ENCODE measurements at regions not wholly inside any gene's neighbourhood (a gene's known extent, or its start where the extent isn't known, plus 50 kb on each side); places are given as distances from the start of the nearest gene placed in this dataset.

DNA sequence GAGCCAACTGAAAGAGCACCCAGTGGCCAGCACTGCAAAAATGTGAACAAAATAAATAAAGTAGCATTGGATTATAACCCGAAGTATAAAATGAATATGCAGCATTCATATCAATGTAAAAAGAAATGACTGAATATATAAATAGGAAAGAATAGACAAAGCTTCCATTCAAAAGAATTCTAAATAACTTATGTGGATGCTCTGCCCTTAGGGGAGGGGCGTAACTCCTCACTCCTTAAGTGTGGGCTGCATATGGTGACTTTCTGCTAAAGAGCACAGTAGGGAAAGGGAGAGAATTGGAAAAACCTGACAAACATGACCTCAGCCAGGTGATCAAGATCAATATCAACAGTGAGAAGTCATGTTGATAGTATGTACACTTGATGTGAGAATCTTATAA, 109.9 kb upstream of the DOCK1 start:
- H2BK5ac ChIP-seq (ENCODE audit: low read depth, low read length, poor library complexity, severe bottlenecking), result no peak overlapping the region
- H2AK5ac ChIP-seq (ENCODE audit: low read length, severe bottlenecking), result no peak overlapping the region
- H2AFZ ChIP-seq (ENCODE audit: low read depth, low read length), result no peak overlapping the region
- peaks cover 81% of the 10 kb centered on the region for H3K9me3 ChIP-seq (ENCODE audit: control insufficient read depth, low read length)
- no peak for DNase-seq
- no peak overlapping the region for H4K91ac ChIP-seq (ENCODE audit: low read length)
- H3K4me3 ChIP-seq (ENCODE audit: insufficient read depth in 1 of 2, low read depth in 1 of 2, low read length in 2 of 2), result no peak overlapping the region
- H2BK120ac ChIP-seq (ENCODE audit: low read depth, low read length), result no peak overlapping the region
- H3K27me3 ChIP-seq (ENCODE audit: control insufficient read depth in 1 of 2, insufficient read depth in 1 of 2, low read length in 2 of 2), result peaks cover 0 to 9% of the 10 kb centered on the region in 2 experiments
- no peak overlapping the region for H2BK15ac ChIP-seq (ENCODE audit: low read depth, poor library complexity, severe bottlenecking)
- H4K8ac ChIP-seq (ENCODE audit: low read length), result no peak overlapping the region
- no peaks in the 10 kb centered on the region for H3K36me3 ChIP-seq (ENCODE audit: control insufficient read depth in 1 of 2, insufficient read depth in 2 of 2, low read depth in 1 of 2, low read length in 2 of 2)
- whole genome bisulfite sequencing, result 93% methylated on average over 1 of the region's 2 CpGs
- H3K9ac ChIP-seq (ENCODE audit: low read length), result no peak overlapping the region
- H3K27ac ChIP-seq (ENCODE audit: low read length, poor library complexity, severe bottlenecking), result no peak overlapping the region
- H3K18ac ChIP-seq (ENCODE audit: low read depth in 1 of 2, low read length in 2 of 2), result no peak overlapping the region
- H2BK12ac ChIP-seq (ENCODE audit: low read length in 2 of 2), result no peak overlapping the region
- H3K4me1 ChIP-seq (ENCODE audit: control insufficient read depth, insufficient read depth, low read depth, low read length), result no peaks in the 10 kb centered on the region
- no peak overlapping the region for H3K4me2 ChIP-seq (ENCODE audit: low read length, poor library complexity, severe bottlenecking)
- H3K79me1 ChIP-seq (replicated peaks; ENCODE audit: low read length, poor library complexity, severe bottlenecking), result no peaks in the 10 kb centered on the region
- H3K4ac ChIP-seq (ENCODE audit: low read depth in 1 of 2, low read length in 2 of 2), result no peak overlapping the region
- H3K14ac ChIP-seq (ENCODE audit: low read length in 2 of 2), result no peak overlapping the region
- H3K23ac ChIP-seq (ENCODE audit: low read length in 2 of 2), result no peak overlapping the region

DNA sequence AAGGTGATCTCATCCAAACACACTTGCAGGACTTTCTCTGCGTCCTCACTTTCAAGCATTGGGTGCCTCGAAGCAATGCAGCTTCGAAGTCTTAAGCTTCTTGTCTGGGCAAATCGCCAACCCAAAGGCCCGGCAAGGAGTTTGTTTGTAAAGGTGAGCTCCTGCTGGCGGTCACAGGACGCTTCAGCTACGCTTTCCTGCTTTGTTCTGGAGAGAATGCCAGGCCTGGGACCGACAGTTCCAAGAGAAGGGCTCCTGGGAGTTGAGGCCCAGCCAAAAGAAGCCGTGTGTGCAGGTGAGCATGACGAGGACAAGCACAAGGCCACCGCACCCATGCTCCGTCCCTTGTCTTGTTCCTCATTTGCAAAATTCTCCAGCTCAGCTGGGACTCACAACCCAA, 106.6 kb upstream of the DOCK1 start:
- no peak overlapping the region for H3K18ac ChIP-seq (ENCODE audit: low read depth in 1 of 2, low read length in 2 of 2)

DNA sequence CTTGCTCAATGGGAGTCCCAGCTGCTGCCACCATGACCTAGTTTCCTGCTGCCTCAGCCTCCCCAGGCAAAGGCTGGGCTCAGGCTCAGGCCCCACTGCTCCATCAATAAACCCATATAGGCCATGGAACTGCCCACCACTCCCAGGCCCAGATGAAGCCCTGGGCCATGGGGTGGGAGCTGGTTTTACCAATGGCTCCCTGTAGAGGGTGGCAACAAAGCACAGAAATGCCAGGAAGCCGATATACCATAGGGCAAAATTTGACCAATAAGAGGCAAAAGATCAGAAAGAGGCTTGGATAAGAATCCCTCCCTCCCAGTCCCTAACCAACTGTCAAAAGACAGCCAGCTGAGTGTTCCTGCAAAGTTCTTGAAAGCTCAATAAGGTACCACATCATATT, 101.8 kb upstream of the DOCK1 start:
- H2BK12ac ChIP-seq (ENCODE audit: low read length in 2 of 2), result no peak overlapping the region
- no peaks in the 10 kb centered on the region for H3K4me1 ChIP-seq (ENCODE audit: control insufficient read depth, insufficient read depth, low read depth, low read length)
- no peak overlapping the region for H2BK120ac ChIP-seq (ENCODE audit: low read depth, low read length)
- 88% methylated on average over 1 of the region's 1 CpG for WGBS
- H3K36me3 ChIP-seq (ENCODE audit: control insufficient read depth in 1 of 2, insufficient read depth in 2 of 2, low read depth in 1 of 2, low read length in 2 of 2), result no peaks in the 10 kb centered on the region
- H2AK5ac ChIP-seq (ENCODE audit: low read length, severe bottlenecking), result no peak overlapping the region
- H3K9ac ChIP-seq (ENCODE audit: low read length), result no peak overlapping the region
- peaks cover 0 to 17% of the 10 kb centered on the region in 2 experiments for H3K27me3 ChIP-seq (ENCODE audit: control insufficient read depth in 1 of 2, insufficient read depth in 1 of 2, low read length in 2 of 2)
- H3K79me1 ChIP-seq (replicated peaks; ENCODE audit: low read length, poor library complexity, severe bottlenecking), result no peaks in the 10 kb centered on the region
- no peak overlapping the region for H4K91ac ChIP-seq (ENCODE audit: low read length)
- H2BK15ac ChIP-seq (ENCODE audit: low read depth, poor library complexity, severe bottlenecking), result no peak overlapping the region
- H3K23ac ChIP-seq (ENCODE audit: low read length in 2 of 2), result no peak overlapping the region
- no peak overlapping the region for H2AFZ ChIP-seq (ENCODE audit: low read depth, low read length)
- H3K9me3 ChIP-seq (ENCODE audit: control insufficient read depth, low read length), result peaks cover 28% of the 10 kb centered on the region
- H3K27ac ChIP-seq (ENCODE audit: low read length, poor library complexity, severe bottlenecking), result no peak overlapping the region
- H3K4me2 ChIP-seq (ENCODE audit: low read length, poor library complexity, severe bottlenecking), result no peak overlapping the region
- H3K4me3 ChIP-seq (ENCODE audit: insufficient read depth in 1 of 2, low read depth in 1 of 2, low read length in 2 of 2), result no peak overlapping the region
- no peak overlapping the region for H4K8ac ChIP-seq (ENCODE audit: low read length)
- no peak overlapping the region for H3K18ac ChIP-seq (ENCODE audit: low read depth in 1 of 2, low read length in 2 of 2)
- no peak overlapping the region for H2BK5ac ChIP-seq (ENCODE audit: low read depth, low read length, poor library complexity, severe bottlenecking)
- no peak for DNase-seq
- no peak overlapping the region for H3K14ac ChIP-seq (ENCODE audit: low read length in 2 of 2)
- H3K4ac ChIP-seq (ENCODE audit: low read depth in 1 of 2, low read length in 2 of 2), result no peak overlapping the region

More for the DNA sequence above, 106.6 kb upstream of the DOCK1 start:
- no peak overlapping the region for H2AK5ac ChIP-seq (ENCODE audit: low read length, severe bottlenecking)
- H3K4ac ChIP-seq (ENCODE audit: low read depth in 1 of 2, low read length in 2 of 2), result no peak overlapping the region
- peaks cover 0 to 9% of the 10 kb centered on the region in 2 experiments for H3K27me3 ChIP-seq (ENCODE audit: control insufficient read depth in 1 of 2, insufficient read depth in 1 of 2, low read length in 2 of 2)
- H4K91ac ChIP-seq (ENCODE audit: low read length), result no peak overlapping the region
- H3K27ac ChIP-seq (ENCODE audit: low read length, poor library complexity, severe bottlenecking), result no peak overlapping the region
- no peak overlapping the region for H3K4me3 ChIP-seq (ENCODE audit: insufficient read depth in 1 of 2, low read depth in 1 of 2, low read length in 2 of 2)
- no peaks in the 10 kb centered on the region for H3K4me1 ChIP-seq (ENCODE audit: control insufficient read depth, insufficient read depth, low read depth, low read length)
- H4K8ac ChIP-seq (ENCODE audit: low read length), result no peak overlapping the region
- no peak overlapping the region for H3K23ac ChIP-seq (ENCODE audit: low read length in 2 of 2)
- no peak overlapping the region for H2BK5ac ChIP-seq (ENCODE audit: low read depth, low read length, poor library complexity, severe bottlenecking)
- no peaks in the 10 kb centered on the region for H3K36me3 ChIP-seq (ENCODE audit: control insufficient read depth in 1 of 2, insufficient read depth in 2 of 2, low read depth in 1 of 2, low read length in 2 of 2)
- no peak overlapping the region for H2BK120ac ChIP-seq (ENCODE audit: low read depth, low read length)
- H3K9me3 ChIP-seq (ENCODE audit: control insufficient read depth, low read length), result peaks cover 63% of the 10 kb centered on the region
- 66% methylated on average over 13 of the region's 13 CpGs for WGBS
- H3K79me1 ChIP-seq (replicated peaks; ENCODE audit: low read length, poor library complexity, severe bottlenecking), result no peaks in the 10 kb centered on the region
- no peak overlapping the region for H3K14ac ChIP-seq (ENCODE audit: low read length in 2 of 2)
- no peak overlapping the region for H3K9ac ChIP-seq (ENCODE audit: low read length)
- no peak overlapping the region for H2BK12ac ChIP-seq (ENCODE audit: low read length in 2 of 2)
- H3K4me2 ChIP-seq (ENCODE audit: low read length, poor library complexity, severe bottlenecking), result no peak overlapping the region
- no peak overlapping the region for H2BK15ac ChIP-seq (ENCODE audit: low read depth, poor library complexity, severe bottlenecking)
- DNase-seq, result no peak
- no peak overlapping the region for H2AFZ ChIP-seq (ENCODE audit: low read depth, low read length)

DNA sequence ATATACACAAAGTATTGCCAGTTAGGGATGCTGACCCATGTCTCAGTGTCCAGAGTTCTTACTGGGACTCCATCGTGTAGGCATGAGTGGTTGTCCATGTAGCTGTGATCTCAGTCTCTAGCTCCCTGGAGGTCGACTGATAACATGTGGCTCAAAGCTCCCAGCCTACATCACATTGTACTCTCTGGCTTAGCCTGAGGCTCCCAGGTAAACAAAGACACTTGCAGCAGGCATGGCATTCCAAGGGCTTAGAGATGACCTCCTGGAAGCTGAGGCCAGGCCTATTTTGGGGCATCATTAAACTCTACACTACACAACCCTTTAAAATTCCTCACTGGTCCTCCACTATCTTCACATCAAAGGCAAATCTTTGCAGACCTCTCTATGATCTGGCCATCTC, 100.8 kb upstream of the DOCK1 start:
- peaks cover 0 to 15% of the 10 kb centered on the region in 2 experiments for H3K27me3 ChIP-seq (ENCODE audit: control insufficient read depth in 1 of 2, insufficient read depth in 1 of 2, low read length in 2 of 2)
- H2BK5ac ChIP-seq (ENCODE audit: low read depth, low read length, poor library complexity, severe bottlenecking), result no peak overlapping the region
- H2AFZ ChIP-seq (ENCODE audit: low read depth, low read length), result no peak overlapping the region
- no peak overlapping the region for H3K4me3 ChIP-seq (ENCODE audit: insufficient read depth in 1 of 2, low read depth in 1 of 2, low read length in 2 of 2)
- no peak overlapping the region for H3K14ac ChIP-seq (ENCODE audit: low read length in 2 of 2)
- H3K27ac ChIP-seq (ENCODE audit: low read length, poor library complexity, severe bottlenecking), result no peak overlapping the region
- H3K79me1 ChIP-seq (replicated peaks; ENCODE audit: low read length, poor library complexity, severe bottlenecking), result no peaks in the 10 kb centered on the region
- no peak overlapping the region for H2BK15ac ChIP-seq (ENCODE audit: low read depth, poor library complexity, severe bottlenecking)
- no peak overlapping the region for H3K4ac ChIP-seq (ENCODE audit: low read depth in 1 of 2, low read length in 2 of 2)
- H2BK120ac ChIP-seq (ENCODE audit: low read depth, low read length), result no peak overlapping the region
- H3K4me1 ChIP-seq (ENCODE audit: control insufficient read depth, insufficient read depth, low read depth, low read length), result no peaks in the 10 kb centered on the region
- H3K4me2 ChIP-seq (ENCODE audit: low read length, poor library complexity, severe bottlenecking), result no peak overlapping the region
- H3K23ac ChIP-seq (ENCODE audit: low read length in 2 of 2), result no peak overlapping the region
- no peak overlapping the region for H2AK5ac ChIP-seq (ENCODE audit: low read length, severe bottlenecking)
- no peak overlapping the region for H4K8ac ChIP-seq (ENCODE audit: low read length)
- WGBS, result 87% methylated on average over 2 of the region's 2 CpGs
- H3K9ac ChIP-seq (ENCODE audit: low read length), result no peak overlapping the region
- H4K91ac ChIP-seq (ENCODE audit: low read length), result no peak overlapping the region
- peaks cover 18% of the 10 kb centered on the region for H3K9me3 ChIP-seq (ENCODE audit: control insufficient read depth, low read length)
- no peak overlapping the region for H2BK12ac ChIP-seq (ENCODE audit: low read length in 2 of 2)
- H3K36me3 ChIP-seq (ENCODE audit: control insufficient read depth in 1 of 2, insufficient read depth in 2 of 2, low read depth in 1 of 2, low read length in 2 of 2), result no peaks in the 10 kb centered on the region
- H3K18ac ChIP-seq (ENCODE audit: low read depth in 1 of 2, low read length in 2 of 2), result no peak overlapping the region
- DNase-seq, result no peak
